Lung (tissue), 11 donors: ENCODE measurements at regions not wholly inside any gene's neighbourhood (a gene's known extent, or its start where the extent isn't known, plus 50 kb on each side); places are given as distances from the start of the nearest gene placed in this dataset.

ENCODE experiments used
- ATAC-seq: fragments of 200-7000 bp; cut with Tn5 transposase; one replicate; pipeline ENCODE4 v1.9.1; 2020; ENCODE audit warnings: moderate number of reproducible peaks; ENCODE audit not compliant: insufficient read depth, low FRiP score
- DNase-seq, 3 donors: peaks; one replicate each; pipeline ENCODE4 v3.0.0-alpha.2; 2013 to 2017
- H3K27ac ChIP-seq, 2 donors: one replicate each; pipeline ENCODE4 v1.5.1; 2013; ENCODE audit warnings: mild to moderate bottlenecking in 2 of 2, moderate library complexity in 2 of 2, control low read depth in 1 of 2, inconsistent platforms in 1 of 2, low read depth in 1 of 2, low read length in 1 of 2
- H3K27me3 ChIP-seq, 3 donors: one replicate each; pipeline ENCODE4 v1.5.1; 2013; ENCODE audit warnings: low read length in 2 of 3; ENCODE audit not compliant: control insufficient read depth in 3 of 3, insufficient read depth in 3 of 3
- H3K36me3 ChIP-seq, 4 donors: one replicate each; pipeline ENCODE4 v1.5.1; 2013; ENCODE audit warnings: low read length in 4 of 4, mild to moderate bottlenecking in 1 of 4, moderate library complexity in 1 of 4; ENCODE audit not compliant: control insufficient read depth in 4 of 4, insufficient read depth in 4 of 4
- H3K4me1 ChIP-seq, 5 donors: one replicate each; pipeline ENCODE4 v1.5.1; 2013; ENCODE audit warnings: low read length in 5 of 5, mild to moderate bottlenecking in 2 of 5, moderate library complexity in 1 of 5; ENCODE audit not compliant: control insufficient read depth in 5 of 5, insufficient read depth in 5 of 5
- H3K4me3 ChIP-seq: one replicate; pipeline ENCODE4 v1.5.1; 2013; ENCODE audit warnings: mild to moderate bottlenecking, control low read depth, moderate library complexity
- H3K9ac ChIP-seq, 2 donors: one replicate each; pipeline ENCODE4 v1.5.1; 2013; ENCODE audit warnings: low read length in 2 of 2, control low read depth in 1 of 2; ENCODE audit not compliant: insufficient read depth in 1 of 2
- H3K9me3 ChIP-seq, 4 donors: one replicate each; pipeline ENCODE4 v1.5.1; 2013; ENCODE audit warnings: low read length in 3 of 4, mild to moderate bottlenecking in 1 of 4, moderate library complexity in 1 of 4; ENCODE audit not compliant: control insufficient read depth in 4 of 4, insufficient read depth in 3 of 4
- CTCF ChIP-seq: IDR thresholded peaks from 2 replicates; pipeline ENCODE4 v1.5.1; 2012; ENCODE audit warnings: mild to moderate bottlenecking; ENCODE audit errors: control extremely low read depth, extremely low read depth
- WGBS, 2 donors: extraction: QIAGEN DNeasy Blood & Tissue Kit; methylation state at CpG; one replicate each; pipeline ENCODE4 v1.1.7; 2013; 5-methylcytosine and 5-hydroxymethylcytosine counted together
- donor health status: control.
- donor health status: control.
- donor health status: Bipolar disorder and iron deficiency.
- donor health status: healthy.
- donor health status: DM: yes; HTN: yes; CAD: no.

DNA sequence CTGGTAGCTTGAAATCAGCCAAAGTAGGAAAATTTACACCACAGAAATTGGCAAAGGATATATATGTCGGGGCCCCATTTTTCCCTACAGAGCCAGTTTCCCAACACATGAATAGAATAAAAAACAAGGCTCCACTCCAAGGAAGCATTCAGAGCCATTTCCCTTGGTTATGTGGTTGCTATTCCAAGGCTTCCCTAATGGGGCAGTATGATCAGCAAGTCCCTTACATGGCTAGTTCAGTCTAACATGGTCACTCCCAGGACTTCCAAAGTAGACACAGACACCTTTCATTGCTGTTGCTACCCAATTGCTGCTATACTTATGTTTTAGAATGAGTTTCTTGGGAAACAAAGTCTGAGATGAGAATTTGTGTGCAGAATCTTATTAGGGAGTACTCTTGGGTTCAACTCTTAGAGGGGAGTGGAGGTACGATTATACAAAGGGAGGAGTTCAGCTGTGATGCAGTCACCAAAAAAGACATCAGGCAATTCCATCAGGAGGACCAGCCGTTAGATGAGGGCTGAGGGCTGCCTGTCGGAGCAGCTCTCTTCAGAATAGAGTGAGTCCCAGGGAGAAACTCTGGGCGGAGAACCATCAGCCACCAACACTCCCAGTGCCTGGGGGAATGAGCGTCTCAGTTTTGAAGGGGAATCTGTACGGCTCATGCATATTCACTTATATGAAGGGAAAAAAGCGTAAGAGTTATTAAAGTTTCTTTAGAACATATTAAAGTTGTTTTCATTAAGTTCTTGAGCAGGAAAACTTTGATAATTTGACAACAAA lies 92.9 kb downstream of the C21orf91 start:
- DNase-seq = no peak
- H3K4me1 ChIP-seq = no peaks in the 10 kb centered on the region
- no peak overlapping the region for H3K27ac ChIP-seq
- H3K9me3 ChIP-seq = peaks cover 0 to 2% (median 0%) of the 10 kb centered on the region in 4 donors
- no peak for TF ChIP-seq CTCF
- WGBS, 2 donors = 97 to 98% methylated on average over 8 of the region's 8 CpGs
- H3K9ac ChIP-seq = no peak overlapping the region
- H3K36me3 ChIP-seq = no peaks in the 10 kb centered on the region
- H3K4me3 ChIP-seq = no peak overlapping the region
- H3K27me3 ChIP-seq = no peaks in the 10 kb centered on the region
- no peak for ATAC-seq

GRCh38 chr21:17725339-17725738 lies 93.8 kb downstream of the C21orf91 start:
- Histone ChIP-seq H3K9me3 (peaks cover 0 to 2% (median 0%) of the 10 kb centered on the region in 4 donors), H3K9ac (no peak overlapping the region), H3K4me1 (no peaks in the 10 kb centered on the region), H3K36me3 (no peaks in the 10 kb centered on the region), H3K27ac (no peak overlapping the region), H3K4me3 (no peak overlapping the region), H3K27me3 (no peaks in the 10 kb centered on the region)
- ATAC-seq (no peak), DNase-seq (peak in 1 of 3 donors; percentile 33)
- no peak for TF ChIP-seq CTCF
- WGBS, 2 donors = 61 to 71% methylated on average over 3 of the region's 3 CpGs

DNA sequence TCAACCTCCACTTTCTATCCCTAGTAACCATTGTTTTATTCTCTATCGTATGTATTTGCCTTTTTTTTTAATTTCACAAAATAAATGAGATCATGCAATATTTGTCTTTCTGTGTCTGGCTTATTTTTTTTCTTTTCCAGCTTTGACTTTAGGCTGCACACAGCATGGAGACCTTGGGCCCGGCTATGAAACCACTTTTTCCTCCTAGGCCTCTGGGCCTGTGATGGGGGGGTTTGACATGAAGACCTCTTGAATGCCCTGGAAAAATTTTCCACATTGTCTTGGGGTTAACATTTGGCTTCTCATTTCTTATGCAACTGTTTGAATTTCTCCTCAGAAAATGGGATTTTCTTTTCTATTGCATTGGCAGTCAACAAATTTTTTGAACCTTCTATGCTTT lies 100.2 kb upstream of the BTG3 start:
- H3K27ac ChIP-seq = no peak overlapping the region
- no peak overlapping the region for H3K4me3 ChIP-seq
- no peaks in the 10 kb centered on the region for H3K9me3 ChIP-seq
- no peak for TF ChIP-seq CTCF
- WGBS, 2 donors = 93 to 99% methylated on average over 2 of the region's 2 CpGs
- no peaks in the 10 kb centered on the region for H3K27me3 ChIP-seq
- H3K36me3 ChIP-seq = no peaks in the 10 kb centered on the region
- DNase-seq (no peak), ATAC-seq (no peak)
- no peak overlapping the region for H3K9ac ChIP-seq
- H3K4me1 ChIP-seq = no peaks in the 10 kb centered on the region

- Histone ChIP-seq H3K36me3 (no peaks in the 10 kb centered on the region), H3K9ac (no peak overlapping the region), H3K27me3 (no peaks in the 10 kb centered on the region), H3K27ac (no peak overlapping the region), H3K4me1 (no peaks in the 10 kb centered on the region), H3K4me3 (no peak overlapping the region), H3K9me3 (no peaks in the 10 kb centered on the region)
- ATAC-seq (no peak), DNase-seq (no peak)
- no peak for TF ChIP-seq CTCF
These were observed 99.2 kb upstream of the BTG3 start for GRCh38 chr21:17711896-17712295.
